ENCODE measurements at regions not wholly inside any gene's neighbourhood (a gene's known extent, or its start where the extent isn't known, plus 50 kb on each side); places are given as distances from the start of the nearest gene placed in this dataset.

DNA sequence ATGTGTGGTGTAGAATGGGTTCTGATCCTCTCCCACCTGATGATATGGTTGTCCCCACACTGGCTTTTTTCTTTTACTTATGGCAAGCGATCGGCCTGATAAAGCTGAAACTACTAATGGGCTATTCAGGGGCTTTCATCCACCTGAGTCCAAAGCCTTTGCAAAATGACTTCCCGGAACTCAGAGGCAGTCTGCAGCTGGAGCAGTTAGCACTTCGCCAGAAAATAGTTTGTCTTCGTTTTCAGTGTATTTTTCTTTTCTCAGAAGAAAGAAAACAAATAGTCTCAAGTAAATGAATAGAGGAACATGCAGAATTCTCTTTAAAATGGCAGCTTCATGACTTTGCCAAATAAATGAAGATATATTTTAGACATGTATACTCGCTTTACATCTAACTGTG, 306.0 kb upstream of the ADAMTS9 start:
- H3K27me3 ChIP-seq (replicated peaks in 1 of 2; ENCODE audit: control insufficient read depth in 2 of 2, insufficient read depth in 2 of 2, low read length in 1 of 2) = no peaks in the 10 kb centered on the region
- no peaks in the 10 kb centered on the region for H3K36me3 ChIP-seq (ENCODE audit: control insufficient read depth in 2 of 2, insufficient read depth in 2 of 2, low read length in 1 of 2)
- no peaks in the 10 kb centered on the region for H4K20me1 ChIP-seq (ENCODE audit: control insufficient read depth, insufficient read depth)
- no peak overlapping the region for H3K9ac ChIP-seq (ENCODE audit: control insufficient read depth, insufficient read depth, low read length)
- in situ Hi-C loops (cut with MboI) (no loop called here), intact Hi-C loops (cut with micrococcal nuclease; ENCODE audit: unreplicated experiment) (no loop called here)
- no peak overlapping the region for H3K4me2 ChIP-seq (ENCODE audit: control insufficient read depth, insufficient read depth)
- no peak overlapping the region for H2AFZ ChIP-seq (ENCODE audit: control insufficient read depth, low read depth, low read length)
- H3K4me1 ChIP-seq (ENCODE audit: control insufficient read depth, insufficient read depth, low read length) = no peaks in the 10 kb centered on the region
- TF ChIP-seq MYB (IDR thresholded peaks at IDR 0.05; ENCODE audit: borderline replicate concordance, low read depth, low read length) (no peak), ZZZ3 (IDR thresholded peaks at IDR 0.05; ENCODE audit: control insufficient read depth, insufficient read length, low read depth) (no peak), CREM (IDR thresholded peaks at IDR 0.05; ENCODE audit: low read depth) (no peak), JUND (IDR thresholded peaks at IDR 0.05; ENCODE audit: low read depth, low read length) (no peak)
- ChIA-PET POLR2A (interaction anchor here (0.6 kb wide), 1 partner anchor 22 kb away, joined by 5 read pairs; no protein-coding TSS in a partner anchor), RAD21 (ENCODE audit: unreplicated experiment) (no interaction called here), SMC1A (ENCODE audit: uncharacterized antibody, unreplicated experiment) (interaction anchor here (1.7 kb wide), 1 partner anchor 13 kb away, joined by 4 read pairs; no protein-coding TSS in a partner anchor), CTCF (no interaction called here)
- H3K79me2 ChIP-seq (ENCODE audit: control insufficient read depth, insufficient read depth, low read length) = no peaks in the 10 kb centered on the region
- 33% methylated on average over 6 of the region's 6 CpGs for WGBS (ENCODE audit: insufficient coverage, insufficient replicate concordance, low lambda C conversion rate, missing lambda C conversion rate)
- H3K4me3 ChIP-seq = no peak overlapping the region
- no peak for ATAC-seq
- H3K9me3 ChIP-seq (replicated peaks; ENCODE audit: control insufficient read depth, insufficient read depth, low read length) = no peaks in the 10 kb centered on the region
- H3K27ac ChIP-seq (ENCODE audit: control insufficient read depth, insufficient read depth) = no peak overlapping the region
- BruUV-seq (replicated peaks) = no TSS peak
- no peak for FAIRE-seq
- DNase-seq (ENCODE audit: low read depth, low spot score) = no peak

- RAD21 ChIA-PET (ENCODE audit: unreplicated experiment) = no interaction called here
- Histone ChIP-seq H2AFZ (ENCODE audit: control insufficient read depth, low read depth, low read length) (no peak overlapping the region), H4K20me1 (ENCODE audit: control insufficient read depth, insufficient read depth) (no peaks in the 10 kb centered on the region), H3K9ac (ENCODE audit: control insufficient read depth, insufficient read depth, low read length) (no peak overlapping the region), H3K79me2 (ENCODE audit: control insufficient read depth, insufficient read depth, low read length) (no peaks in the 10 kb centered on the region), H3K4me3 (no peak overlapping the region), H3K27me3 (replicated peaks in 1 of 2; ENCODE audit: control insufficient read depth in 2 of 2, insufficient read depth in 2 of 2, low read length in 1 of 2) (no peaks in the 10 kb centered on the region), H3K4me1 (ENCODE audit: control insufficient read depth, insufficient read depth, low read length) (no peaks in the 10 kb centered on the region), H3K36me3 (ENCODE audit: control insufficient read depth in 2 of 2, insufficient read depth in 2 of 2, low read length in 1 of 2) (no peaks in the 10 kb centered on the region), H3K27ac (ENCODE audit: control insufficient read depth, insufficient read depth) (no peak overlapping the region), H3K4me2 (ENCODE audit: control insufficient read depth, insufficient read depth) (no peak overlapping the region), H3K9me3 (replicated peaks; ENCODE audit: control insufficient read depth, insufficient read depth, low read length) (no peaks in the 10 kb centered on the region)
- SMC1A ChIA-PET (ENCODE audit: uncharacterized antibody, unreplicated experiment) = no interaction called here
- POLR2A ChIA-PET = no interaction called here
- 58% methylated on average over 7 of the region's 7 CpGs for WGBS (ENCODE audit: insufficient coverage, insufficient replicate concordance, low lambda C conversion rate, missing lambda C conversion rate)
- TF ChIP-seq ZNF24 (IDR thresholded peaks at IDR 0.05) = no peak
- no peak for TF ChIP-seq RCOR1 (conservative IDR thresholded peaks at IDR 0.05; ENCODE audit: low read depth, low read length)
- TF ChIP-seq YY1 (IDR thresholded peaks at IDR 0.05; ENCODE audit: low read depth, low read length) = no peak
- TF ChIP-seq FOXM1 (IDR thresholded peaks at IDR 0.05; ENCODE audit: low read depth, low read length) = no peak
- TF ChIP-seq ZNF384 (IDR thresholded peaks at IDR 0.05; ENCODE audit: borderline replicate concordance, low read depth, low read length) = no peak
- no peak for TF ChIP-seq E4F1 (IDR thresholded peaks at IDR 0.05; ENCODE audit: borderline replicate concordance, partially characterized antibody)
- TF ChIP-seq, protein P1, sequence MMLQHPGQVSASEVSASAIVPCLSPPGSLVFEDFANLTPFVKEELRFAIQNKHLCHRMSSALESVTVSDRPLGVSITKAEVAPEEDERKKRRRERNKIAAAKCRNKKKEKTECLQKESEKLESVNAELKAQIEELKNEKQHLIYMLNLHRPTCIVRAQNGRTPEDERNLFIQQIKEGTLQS (IDR thresholded peaks at IDR 0.05; ENCODE audit: borderline replicate concordance, extremely low read depth, low read depth, low read length) = no peak
- no TSS peak for BruUV-seq (replicated peaks)
- no peak for DNase-seq (ENCODE audit: low read depth, low spot score)
- ATAC-seq = no peak
- no peak for FAIRE-seq
- CTCF ChIA-PET = no interaction called here
- in situ Hi-C loops (cut with MboI) = no loop called here
- intact Hi-C loops (cut with micrococcal nuclease; ENCODE audit: unreplicated experiment) = no loop called here
Observed at GRCh38 chr3:64992530-64993285, 304.9 kb upstream of the ADAMTS9 start.

All from GM12878 (cell line).